ENCODE measurements at regions not wholly inside any gene's neighbourhood (a gene's known extent, or its start where the extent isn't known, plus 50 kb on each side); places are given as distances from the start of the nearest gene placed in this dataset.

DNA sequence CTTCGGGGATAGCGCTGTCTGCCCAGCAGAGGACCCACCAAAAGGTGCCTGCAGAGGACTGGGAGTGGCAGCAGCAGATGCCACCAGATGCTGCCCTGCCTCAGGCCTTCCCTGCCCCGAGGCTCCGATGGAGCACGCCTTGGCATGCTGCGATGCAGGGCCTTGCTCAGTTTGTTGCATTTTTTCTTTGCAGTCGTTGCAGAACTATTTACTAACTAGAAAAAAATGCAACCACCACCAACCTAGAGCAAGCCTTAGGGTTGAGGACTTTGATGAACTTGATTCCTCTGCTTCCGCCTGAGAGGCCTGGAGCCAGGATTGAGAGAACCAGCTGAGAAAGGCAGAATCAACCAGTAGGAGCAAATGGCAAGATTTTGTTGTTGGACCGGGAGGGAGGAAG is 585.6 kb upstream of the MKI67 start:
- DNase-seq: no peak

DNA sequence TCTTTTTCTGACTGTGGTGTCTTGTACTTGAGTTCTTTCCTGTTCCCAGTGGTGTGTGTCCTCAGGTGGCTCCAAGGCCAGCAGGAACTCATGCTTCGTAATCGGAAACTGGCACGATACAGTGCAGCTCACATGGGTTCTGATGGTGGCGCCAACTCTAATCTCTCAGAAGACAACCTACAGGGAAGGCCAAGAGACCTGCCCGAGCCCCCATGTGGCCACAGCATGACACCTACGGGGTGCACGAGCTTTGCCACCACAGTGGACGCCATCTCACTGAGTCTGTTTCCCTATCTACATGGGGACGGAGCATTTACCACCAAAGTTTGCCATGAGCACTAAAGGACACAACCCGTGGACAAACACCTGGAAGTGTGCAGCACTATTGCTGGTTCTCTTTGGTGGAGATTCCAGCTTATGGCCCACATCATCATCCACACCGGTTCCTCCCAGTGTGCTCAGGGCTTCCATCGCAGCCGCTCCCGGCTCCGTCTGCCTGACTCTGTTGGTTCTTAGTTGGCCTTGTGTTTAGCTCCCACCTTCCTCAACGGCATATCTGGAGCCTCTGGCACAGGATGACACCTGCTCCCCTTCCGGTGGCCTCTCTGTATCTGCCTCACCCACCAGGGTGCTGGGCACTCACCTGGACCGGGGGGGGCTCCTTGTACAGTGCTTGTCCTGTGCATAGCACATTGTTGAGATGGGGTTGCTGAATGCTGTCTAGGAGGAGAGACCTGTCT is 586.6 kb upstream of the MKI67 start:
- intact Hi-C loops (cut with DNase I): no loop called here
- no peaks in the 10 kb centered on the region for H3K36me3 ChIP-seq
- peaks cover 0 to 8% (median 0%) of the 10 kb centered on the region in 4 donors for H3K27me3 ChIP-seq
- H3K27ac ChIP-seq: no peak overlapping the region
- no peaks in the 10 kb centered on the region for H3K4me1 ChIP-seq
- H3K9me3 ChIP-seq: peaks cover 0 to 12% (median 0%) of the 10 kb centered on the region in 3 donors
- WGBS, 2 donors: 80 to 86% methylated on average over 7 to 12 of the region's 18 CpGs
- H3K4me3 ChIP-seq: no peak overlapping the region
- no peak for DNase-seq
- TF ChIP-seq, protein P1, sequence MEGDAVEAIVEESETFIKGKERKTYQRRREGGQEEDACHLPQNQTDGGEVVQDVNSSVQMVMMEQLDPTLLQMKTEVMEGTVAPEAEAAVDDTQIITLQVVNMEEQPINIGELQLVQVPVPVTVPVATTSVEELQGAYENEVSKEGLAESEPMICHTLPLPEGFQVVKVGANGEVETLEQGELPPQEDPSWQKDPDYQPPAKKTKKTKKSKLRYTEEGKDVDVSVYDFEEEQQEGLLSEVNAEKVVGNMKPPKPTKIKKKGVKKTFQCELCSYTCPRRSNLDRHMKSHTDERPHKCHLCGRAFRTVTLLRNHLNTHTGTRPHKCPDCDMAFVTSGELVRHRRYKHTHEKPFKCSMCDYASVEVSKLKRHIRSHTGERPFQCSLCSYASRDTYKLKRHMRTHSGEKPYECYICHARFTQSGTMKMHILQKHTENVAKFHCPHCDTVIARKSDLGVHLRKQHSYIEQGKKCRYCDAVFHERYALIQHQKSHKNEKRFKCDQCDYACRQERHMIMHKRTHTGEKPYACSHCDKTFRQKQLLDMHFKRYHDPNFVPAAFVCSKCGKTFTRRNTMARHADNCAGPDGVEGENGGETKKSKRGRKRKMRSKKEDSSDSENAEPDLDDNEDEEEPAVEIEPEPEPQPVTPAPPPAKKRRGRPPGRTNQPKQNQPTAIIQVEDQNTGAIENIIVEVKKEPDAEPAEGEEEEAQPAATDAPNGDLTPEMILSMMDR (IDR thresholded peaks at IDR 0.05): no peak
- no peak for TF ChIP-seq POLR2A (IDR thresholded peaks at IDR 0.05)

More for the DNA sequence above, 585.6 kb upstream of the MKI67 start:
- H3K27ac ChIP-seq: no peak overlapping the region
- no peaks in the 10 kb centered on the region for H3K36me3 ChIP-seq
- intact Hi-C loops (cut with DNase I): no loop called here
- H3K9me3 ChIP-seq: peaks cover 0 to 12% (median 0%) of the 10 kb centered on the region in 3 donors
- H3K27me3 ChIP-seq: peaks cover 0 to 8% (median 0%) of the 10 kb centered on the region in 4 donors
- TF ChIP-seq, protein P1 (IDR thresholded peaks at IDR 0.05): no peak
- TF ChIP-seq POLR2A (IDR thresholded peaks at IDR 0.05): no peak
- 77 to 87% methylated on average over 4 to 8 of the region's 9 CpGs for WGBS, 2 donors
- H3K4me1 ChIP-seq: no peaks in the 10 kb centered on the region
- H3K4me3 ChIP-seq: no peak overlapping the region

DNA sequence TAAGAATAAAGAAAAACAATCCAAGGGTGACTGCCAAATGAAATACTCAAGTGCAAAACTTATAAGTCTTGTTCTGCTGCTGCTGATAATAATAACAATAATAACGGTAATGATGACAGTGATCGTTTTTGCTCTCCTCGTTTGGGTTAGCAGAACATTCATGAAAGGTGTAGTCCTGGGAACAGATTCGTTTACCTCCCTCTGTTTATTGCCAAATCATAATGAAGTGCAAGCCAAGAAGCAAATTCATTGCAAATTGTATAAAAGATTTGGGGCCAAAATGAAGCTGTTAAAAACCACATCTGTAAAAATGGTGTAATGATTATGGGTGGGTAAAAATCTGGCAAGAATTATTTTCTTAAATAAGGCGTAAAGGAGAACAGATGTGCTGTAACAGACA is 587.2 kb upstream of the MKI67 start:
- no peaks in the 10 kb centered on the region for H3K4me1 ChIP-seq
- WGBS, 2 donors: 60 to 86% methylated on average over 5 of the region's 5 CpGs
- TF ChIP-seq, protein P1 (IDR thresholded peaks at IDR 0.05): no peak
- no peak for TF ChIP-seq POLR2A (IDR thresholded peaks at IDR 0.05)
- no peak overlapping the region for H3K4me3 ChIP-seq
- H3K27me3 ChIP-seq: peaks cover 0 to 8% (median 0%) of the 10 kb centered on the region in 4 donors
- H3K9me3 ChIP-seq: peaks cover 0 to 12% (median 0%) of the 10 kb centered on the region in 3 donors
- intact Hi-C loops (cut with DNase I): no loop called here
- DNase-seq: no peak
- no peak overlapping the region for H3K27ac ChIP-seq
- H3K36me3 ChIP-seq: no peaks in the 10 kb centered on the region

DNA sequence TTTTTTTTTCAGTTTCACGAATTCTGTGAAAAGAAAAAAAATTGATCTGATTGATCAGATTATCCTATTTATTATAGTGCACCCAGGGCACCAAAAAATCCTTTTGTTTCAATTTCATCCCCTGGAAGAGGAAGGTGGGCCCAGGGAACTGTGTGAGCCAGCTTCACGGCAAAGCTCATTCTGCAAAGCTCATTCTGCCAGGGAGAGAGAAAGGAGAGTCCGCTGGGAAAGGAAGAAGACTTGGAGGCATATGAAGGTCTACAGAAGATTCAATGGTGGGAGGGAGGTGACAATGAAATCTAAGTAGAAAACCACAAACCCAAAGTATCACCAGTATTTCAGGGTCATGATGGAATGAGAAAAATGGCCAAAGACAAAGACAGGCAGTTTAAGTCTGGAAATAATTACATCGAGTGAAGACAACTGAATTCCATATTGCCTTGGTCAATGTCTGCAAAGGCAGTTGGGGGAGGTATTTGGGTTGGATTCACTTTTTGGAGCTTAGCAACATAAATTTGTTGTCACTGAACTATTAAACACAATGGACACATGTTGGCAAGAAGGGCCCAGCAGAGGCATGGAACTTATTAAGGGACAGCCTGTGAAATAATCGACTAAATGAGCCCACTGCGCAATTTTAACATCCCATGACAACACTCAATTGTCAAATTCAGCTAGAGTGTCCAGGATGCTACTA is 587.8 kb upstream of the MKI67 start:
- no peaks in the 10 kb centered on the region for H3K36me3 ChIP-seq
- no peak for TF ChIP-seq POLR2A (IDR thresholded peaks at IDR 0.05)
- TF ChIP-seq, protein P1 (IDR thresholded peaks at IDR 0.05): no peak
- intact Hi-C loops (cut with DNase I): no loop called here
- no peaks in the 10 kb centered on the region for H3K4me1 ChIP-seq
- peaks cover 0 to 8% (median 0%) of the 10 kb centered on the region in 4 donors for H3K27me3 ChIP-seq
- peaks cover 0 to 12% (median 0%) of the 10 kb centered on the region in 3 donors for H3K9me3 ChIP-seq
- H3K27ac ChIP-seq: no peak overlapping the region
- H3K4me3 ChIP-seq: no peak overlapping the region
- 69 to 71% methylated on average over 6 of the region's 6 CpGs for WGBS, 2 donors
- no peak for DNase-seq
